HL-60 (cell line): ENCODE measurements at regions not wholly inside any gene's neighbourhood (a gene's known extent, or its start where the extent isn't known, plus 50 kb on each side); places are given as distances from the start of the nearest gene placed in this dataset.

Experiments
- DNase-seq, 2 experiments: peaks; one replicate each; pipeline ENCODE4 v3.0.0-alpha.2; 2010 to 2020; ENCODE audit warnings: low read depth in 1 of 2, low spot score in 1 of 2
- H3K27ac ChIP-seq: fragments of 250-450 bp; sonication (Bioruptor Pico); replicated peaks from 2 replicates; pipeline ENCODE4 v1.5.1; 2020; ENCODE audit warnings: mild to moderate bottlenecking, moderate library complexity
- H3K27me3 ChIP-seq: fragments of 250-450 bp; sonication (Bioruptor Pico); 2 replicates; pipeline ENCODE4 v1.5.1; 2021; ENCODE audit warnings: mild to moderate bottlenecking, moderate library complexity; ENCODE audit not compliant: insufficient read depth, poor library complexity, severe bottlenecking
- H3K4me3 ChIP-seq: replicated peaks from 2 replicates; pipeline ENCODE4 v1.5.1; 2011; ENCODE audit warnings: mild to moderate bottlenecking, control low read depth, low read length; ENCODE audit not compliant: insufficient read depth
- GABPA ChIP-seq: IDR thresholded peaks from 2 replicates; pipeline ENCODE4 v1.6.1; 2012; ENCODE audit warnings: low read depth
- POLR2AphosphoS5 ChIP-seq: IDR thresholded peaks from 2 replicates; pipeline ENCODE4 v1.6.1; 2012; ENCODE audit warnings: low read depth
- REST ChIP-seq: IDR thresholded peaks from 2 replicates; pipeline ENCODE4 v1.6.1; 2012; ENCODE audit warnings: low read depth; ENCODE audit not compliant: insufficient replicate concordance
- SPI1 ChIP-seq: IDR thresholded peaks from 2 replicates; pipeline ENCODE4 v1.6.1; 2012; ENCODE audit warnings: low read depth, mild to moderate bottlenecking, borderline replicate concordance
- TF ChIP-seq, protein P1 (sequence below): IDR thresholded peaks from one replicate; pipeline ENCODE4 v1.5.1; 2011; ENCODE audit warnings: low read length, control low read depth, inconsistent platforms; ENCODE audit not compliant: insufficient read depth

DNA sequence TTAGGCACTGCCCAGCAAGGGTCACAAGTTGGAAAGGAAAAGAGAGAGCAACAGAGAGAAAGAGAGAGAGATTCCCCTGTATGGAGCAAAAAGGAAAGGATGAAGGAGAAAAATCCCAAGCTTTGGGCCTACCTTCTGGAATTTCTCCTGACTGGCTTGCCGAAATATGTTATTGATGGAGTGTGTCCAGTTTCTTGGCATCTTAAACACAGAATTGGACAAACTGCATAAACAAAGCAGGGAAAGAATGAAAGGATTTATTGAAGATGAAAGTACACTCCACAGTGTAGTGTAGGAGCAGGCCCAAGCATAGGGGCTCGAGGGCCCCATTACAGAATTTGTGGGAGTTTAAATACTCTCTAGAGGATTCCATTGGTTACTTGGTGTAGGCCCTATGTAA, 627.8 kb upstream of the CNTNAP2 start:
- no peak for DNase-seq
- TF ChIP-seq GABPA: no peak
- TF ChIP-seq SPI1: no peak
- TF ChIP-seq REST: no peak
- TF ChIP-seq POLR2AphosphoS5: no peak
- TF ChIP-seq, protein P1, sequence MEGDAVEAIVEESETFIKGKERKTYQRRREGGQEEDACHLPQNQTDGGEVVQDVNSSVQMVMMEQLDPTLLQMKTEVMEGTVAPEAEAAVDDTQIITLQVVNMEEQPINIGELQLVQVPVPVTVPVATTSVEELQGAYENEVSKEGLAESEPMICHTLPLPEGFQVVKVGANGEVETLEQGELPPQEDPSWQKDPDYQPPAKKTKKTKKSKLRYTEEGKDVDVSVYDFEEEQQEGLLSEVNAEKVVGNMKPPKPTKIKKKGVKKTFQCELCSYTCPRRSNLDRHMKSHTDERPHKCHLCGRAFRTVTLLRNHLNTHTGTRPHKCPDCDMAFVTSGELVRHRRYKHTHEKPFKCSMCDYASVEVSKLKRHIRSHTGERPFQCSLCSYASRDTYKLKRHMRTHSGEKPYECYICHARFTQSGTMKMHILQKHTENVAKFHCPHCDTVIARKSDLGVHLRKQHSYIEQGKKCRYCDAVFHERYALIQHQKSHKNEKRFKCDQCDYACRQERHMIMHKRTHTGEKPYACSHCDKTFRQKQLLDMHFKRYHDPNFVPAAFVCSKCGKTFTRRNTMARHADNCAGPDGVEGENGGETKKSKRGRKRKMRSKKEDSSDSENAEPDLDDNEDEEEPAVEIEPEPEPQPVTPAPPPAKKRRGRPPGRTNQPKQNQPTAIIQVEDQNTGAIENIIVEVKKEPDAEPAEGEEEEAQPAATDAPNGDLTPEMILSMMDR: no peak
- no peak overlapping the region for H3K4me3 ChIP-seq
- no peaks in the 10 kb centered on the region for H3K27me3 ChIP-seq
- no peak overlapping the region for H3K27ac ChIP-seq

GRCh38 chr7:145481985-145482384, 634.6 kb upstream of the CNTNAP2 start:
- H3K27me3 ChIP-seq: no peaks in the 10 kb centered on the region
- H3K27ac ChIP-seq: no peak overlapping the region
- TF ChIP-seq REST: no peak
- TF ChIP-seq, protein P1: no peak
- no peak for TF ChIP-seq SPI1
- no peak for TF ChIP-seq GABPA
- TF ChIP-seq POLR2AphosphoS5: no peak
- DNase-seq: no peak
- H3K4me3 ChIP-seq: no peak overlapping the region

- TF ChIP-seq, protein P1: no peak
- no peak for TF ChIP-seq SPI1
- no peak for TF ChIP-seq GABPA
- TF ChIP-seq REST: no peak
- no peak for TF ChIP-seq POLR2AphosphoS5
- Histone ChIP-seq H3K4me3 (no peak overlapping the region), H3K27me3 (no peaks in the 10 kb centered on the region), H3K27ac (no peak overlapping the region)
- DNase-seq: no peak
These were observed 638.1 kb upstream of the CNTNAP2 start for GRCh38 chr7:145478541-145478940.
